Left hindlimb (tissue), 1 donor: ENCODE measurements at regions not wholly inside any gene's neighbourhood (a gene's known extent, or its start where the extent isn't known, plus 50 kb on each side); places are given as distances from the start of the nearest gene placed in this dataset.

Experiments used
- DNase-seq: peaks from one replicate; pipeline ENCODE4 v3.0.0-alpha.2; 2018

DNA sequence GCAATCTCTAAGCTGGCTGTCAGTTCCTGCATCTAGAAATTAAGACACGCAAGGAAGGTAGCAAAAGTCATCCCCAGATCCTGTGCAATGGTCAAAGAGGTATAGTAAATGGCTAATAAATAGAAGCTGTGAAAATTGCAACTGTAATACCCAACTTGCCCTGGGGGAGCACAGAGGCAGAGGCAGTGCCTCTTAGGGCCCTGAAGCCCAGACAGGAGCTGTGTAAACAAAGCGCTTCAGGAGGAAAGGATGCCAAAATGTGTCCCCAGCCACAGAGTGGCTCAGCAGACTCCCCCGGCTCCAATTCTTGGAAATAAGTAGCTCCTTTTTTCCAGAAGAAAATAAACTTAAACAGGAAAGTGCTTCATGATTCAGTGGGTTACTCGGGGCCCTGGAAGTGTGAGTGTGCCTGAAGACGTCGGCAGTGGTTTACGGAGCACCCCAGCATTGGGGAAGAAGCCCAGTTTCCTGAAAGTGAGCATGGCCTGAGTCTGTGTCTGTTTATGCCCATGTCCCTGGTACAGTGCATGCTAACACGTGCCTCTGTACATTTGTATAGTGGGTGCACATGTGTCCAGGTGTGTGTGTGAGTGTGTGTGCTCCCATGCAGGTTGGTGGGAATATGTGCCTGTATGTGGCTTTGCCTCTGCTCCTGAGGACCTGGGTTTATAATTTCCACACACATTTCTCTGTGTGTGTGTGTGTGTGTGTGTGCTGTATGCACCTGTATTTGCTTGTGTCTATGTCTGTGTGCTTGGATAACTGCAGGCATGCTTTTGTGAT, 246.7 kb downstream of the MAFB start:
- no peak for DNase-seq

DNA sequence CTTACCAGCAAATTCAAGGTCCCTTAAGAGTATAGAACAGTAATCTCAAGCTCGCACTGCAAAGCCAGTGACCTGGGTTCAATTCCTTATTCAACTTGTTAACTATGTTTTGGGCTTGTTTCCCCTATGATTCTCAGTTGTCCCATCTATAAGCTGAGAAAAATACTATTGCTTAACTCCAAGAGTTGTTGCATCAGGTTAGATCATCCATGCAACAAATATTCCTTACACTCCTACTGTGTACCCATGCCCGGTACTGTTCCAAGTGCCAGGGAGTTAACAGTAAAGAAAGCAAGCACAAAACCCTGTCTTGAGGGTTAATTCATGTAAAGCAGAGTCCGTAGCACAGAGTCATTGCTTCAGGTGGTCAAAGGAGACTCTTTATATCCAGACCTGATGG, 247.3 kb downstream of the MAFB start:
- DNase-seq, result no peak

DNA sequence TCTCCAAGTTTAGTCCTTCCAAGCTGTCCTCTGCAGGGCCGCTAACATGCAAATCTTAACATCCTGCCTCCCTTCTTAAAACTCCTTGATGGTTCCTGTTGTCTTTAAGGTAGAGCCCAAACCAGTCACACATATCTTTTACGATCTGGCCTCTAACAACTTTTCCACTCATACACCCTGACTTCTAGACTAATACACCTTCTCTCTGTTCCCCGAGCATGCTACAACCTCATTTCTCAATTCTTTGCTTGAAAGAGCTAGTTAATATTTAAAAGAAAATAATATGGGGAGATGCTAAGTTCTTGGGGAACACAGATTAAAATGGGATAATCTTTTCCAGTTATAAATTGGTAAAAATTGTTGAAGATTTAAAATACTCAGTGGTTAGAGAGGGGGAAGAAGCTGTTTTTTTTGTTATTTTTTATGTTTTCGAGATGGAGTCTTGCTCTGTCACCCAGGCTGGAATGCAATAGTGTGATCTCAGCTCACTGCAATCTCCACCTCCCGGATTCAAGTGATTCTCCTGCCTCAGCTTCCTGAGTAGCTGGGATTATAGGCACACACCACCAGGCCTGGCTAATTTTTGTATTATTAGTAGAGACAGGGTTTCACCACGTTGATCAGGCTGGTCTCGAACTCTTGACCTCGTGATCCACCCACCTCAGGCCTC, 250.7 kb downstream of the MAFB start:
- no peak for DNase-seq

DNA sequence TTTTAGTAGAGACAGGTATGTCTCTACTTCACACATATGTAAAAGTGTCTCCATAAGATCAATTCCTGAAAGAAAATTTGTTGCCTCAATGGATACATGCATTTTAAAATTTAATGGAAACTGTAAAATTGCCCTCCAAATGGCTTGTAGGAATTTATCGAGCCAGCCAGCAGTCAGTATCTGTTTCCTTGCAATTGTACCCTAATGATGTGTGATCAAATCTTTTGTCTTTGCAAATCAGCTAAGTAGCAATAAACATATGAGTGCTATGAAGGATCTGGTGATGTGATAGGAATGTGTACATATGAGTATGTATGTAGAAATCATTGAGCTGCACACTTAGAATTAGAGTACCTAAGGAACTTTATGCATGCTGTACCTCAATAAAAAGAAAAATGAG, 253.0 kb downstream of the MAFB start:
- no peak for DNase-seq

DNA sequence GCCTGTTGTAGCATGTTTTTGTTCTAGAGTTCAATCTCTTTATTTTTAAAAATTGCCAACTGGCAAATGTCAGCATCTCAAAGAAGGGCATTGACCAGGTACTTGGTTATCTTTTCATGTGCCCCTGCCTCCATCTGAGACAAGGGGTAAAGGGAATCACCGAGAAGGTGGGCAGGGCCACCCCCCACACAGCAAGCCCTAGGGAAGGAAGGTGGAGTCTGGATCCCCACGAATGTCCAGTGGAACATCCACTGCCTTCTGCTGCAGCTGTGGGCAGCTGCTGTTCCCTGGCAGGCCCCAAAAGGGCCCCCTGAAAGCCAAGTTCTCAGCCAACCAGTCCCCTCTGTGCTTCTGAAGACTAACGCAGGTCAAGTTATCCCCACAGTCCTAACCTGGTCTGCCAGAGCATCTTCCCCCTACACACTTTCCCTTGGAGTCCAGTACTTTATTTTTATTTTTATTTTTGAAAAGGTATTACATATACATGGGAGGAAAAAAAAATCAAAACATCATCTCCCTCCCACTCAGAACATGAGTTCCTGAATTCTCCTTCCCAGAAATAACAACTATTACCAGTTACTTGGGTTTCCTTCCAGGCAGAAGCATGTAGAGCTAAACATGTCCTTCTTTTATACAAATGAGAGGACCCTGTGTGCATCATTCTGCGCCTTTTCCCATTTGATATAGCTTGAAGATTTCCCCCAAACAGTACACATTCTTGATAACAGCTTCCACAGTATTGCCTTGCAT, 253.7 kb downstream of the MAFB start:
- DNase-seq, result no peak

DNA sequence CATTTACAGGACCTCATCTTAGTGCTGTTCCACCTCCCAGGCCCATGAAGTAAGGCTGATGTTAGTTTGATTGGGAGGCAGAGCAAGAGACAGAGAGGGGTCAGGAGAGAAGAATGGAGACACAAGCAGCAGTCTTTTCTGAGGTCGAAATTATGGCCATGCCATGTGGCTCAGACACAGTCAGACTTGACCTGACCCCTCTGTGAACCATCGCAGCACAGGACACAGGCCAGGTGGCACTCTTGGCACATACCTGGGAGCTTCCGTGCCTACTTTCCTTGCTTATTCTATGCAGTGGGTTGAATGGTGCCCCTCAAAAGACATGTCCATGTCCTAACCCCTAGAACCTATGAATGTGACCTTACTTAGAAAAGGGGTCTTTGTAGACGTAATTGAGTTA, 254.9 kb downstream of the MAFB start:
- DNase-seq, result no peak

DNA sequence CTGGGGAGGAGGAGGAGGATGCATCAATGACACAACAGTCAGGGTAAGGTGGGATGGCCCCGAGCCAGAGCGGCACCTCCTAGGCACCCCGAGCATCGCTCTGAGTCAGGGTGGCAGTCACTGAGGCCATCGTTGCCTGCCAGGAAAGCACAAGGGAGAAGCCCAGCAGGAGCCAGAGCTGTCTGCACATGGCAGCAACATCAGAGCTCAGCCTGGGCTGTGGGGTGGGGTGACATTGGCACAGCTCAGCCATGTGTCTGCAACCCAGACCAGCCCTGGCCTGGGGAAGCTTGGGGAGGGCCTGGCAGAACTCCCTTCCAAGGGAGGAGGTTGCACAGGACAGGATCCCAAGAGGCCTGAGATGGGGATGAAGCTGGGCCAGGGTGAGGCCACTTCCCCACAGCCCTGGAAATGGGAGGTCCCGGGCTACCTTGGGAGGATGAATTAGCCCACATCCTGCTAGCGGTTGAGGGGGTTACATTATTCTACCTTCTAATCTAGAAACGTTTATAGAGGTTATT, 255.6 kb downstream of the MAFB start:
- no peak for DNase-seq

DNA sequence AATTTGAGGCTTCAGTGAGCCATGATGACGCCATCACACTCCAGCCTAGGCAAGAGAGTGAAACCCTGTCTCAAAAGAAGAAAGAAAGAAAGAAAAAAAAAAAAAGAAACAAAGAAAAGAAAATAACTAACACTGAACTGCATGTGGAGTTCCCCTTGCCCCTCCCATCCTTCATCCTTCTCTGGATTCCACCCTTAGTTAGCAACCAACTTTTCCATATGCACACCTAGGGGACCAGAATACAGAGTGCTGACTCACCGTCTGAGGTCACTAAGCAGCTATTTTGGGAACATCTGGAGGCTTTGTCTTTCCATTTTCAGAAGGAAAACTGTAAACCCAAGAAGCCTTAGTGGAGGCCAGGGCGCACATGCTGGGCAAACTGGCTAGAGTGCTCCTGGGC, 257.4 kb downstream of the MAFB start:
- DNase-seq, result no peak

DNA sequence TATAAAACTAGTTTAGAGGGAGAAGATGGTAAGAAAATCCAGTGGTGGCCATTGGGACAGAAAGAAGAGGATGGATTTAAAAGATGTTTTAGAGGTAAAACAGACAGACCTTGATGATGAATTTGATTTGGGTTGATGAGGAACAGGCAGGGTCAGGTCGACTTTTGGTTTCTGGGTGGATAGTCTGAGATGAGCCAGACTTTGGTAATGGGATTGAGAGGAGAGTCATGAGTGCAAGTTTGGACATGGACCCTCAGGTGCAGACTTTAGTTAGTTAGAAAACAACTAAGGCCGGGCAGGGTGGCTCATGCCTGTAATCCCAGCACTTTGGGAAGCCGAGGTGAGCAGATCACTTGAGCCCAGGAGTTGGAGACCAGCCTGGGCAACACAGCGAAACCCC, 257.9 kb downstream of the MAFB start:
- no peak for DNase-seq

DNA sequence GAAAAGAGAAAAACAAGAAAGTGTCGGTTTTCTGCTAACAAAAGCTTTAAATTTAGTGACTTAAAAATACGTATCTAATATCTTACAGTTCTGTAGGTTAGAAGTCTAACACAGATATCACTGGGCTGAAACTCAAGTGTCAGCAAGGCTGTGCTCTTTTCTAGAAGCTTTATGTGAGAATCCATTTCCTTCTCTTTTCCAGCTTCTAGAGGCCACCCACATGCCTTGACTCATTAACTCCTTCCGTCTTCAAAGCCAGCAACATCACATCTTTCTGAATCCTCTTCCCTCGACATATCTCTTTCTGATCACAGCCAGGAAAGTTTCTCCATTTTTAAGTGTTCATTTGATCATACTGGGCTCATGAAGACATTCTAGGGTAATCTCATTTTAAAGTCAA, 262.0 kb downstream of the MAFB start:
- DNase-seq, result no peak

DNA sequence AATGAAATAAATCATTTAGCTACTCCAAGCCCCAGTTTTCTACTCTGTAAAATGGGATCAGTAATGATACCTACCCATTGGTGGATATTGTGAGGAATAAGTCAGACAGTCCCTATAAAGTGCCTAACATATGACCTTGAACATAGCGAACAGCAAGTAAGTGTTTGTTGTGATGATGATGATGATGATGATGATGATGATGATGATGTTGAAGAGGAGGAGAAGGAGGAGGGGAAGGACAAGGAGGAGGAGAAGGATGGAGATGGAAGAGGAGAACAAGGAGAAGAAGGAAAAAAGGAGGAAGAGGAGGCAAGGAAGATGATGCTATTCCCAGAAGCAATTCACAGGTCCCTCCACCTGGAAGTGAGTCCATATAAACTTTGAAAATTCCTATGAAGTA, 264.3 kb downstream of the MAFB start:
- DNase-seq, result no peak

DNA sequence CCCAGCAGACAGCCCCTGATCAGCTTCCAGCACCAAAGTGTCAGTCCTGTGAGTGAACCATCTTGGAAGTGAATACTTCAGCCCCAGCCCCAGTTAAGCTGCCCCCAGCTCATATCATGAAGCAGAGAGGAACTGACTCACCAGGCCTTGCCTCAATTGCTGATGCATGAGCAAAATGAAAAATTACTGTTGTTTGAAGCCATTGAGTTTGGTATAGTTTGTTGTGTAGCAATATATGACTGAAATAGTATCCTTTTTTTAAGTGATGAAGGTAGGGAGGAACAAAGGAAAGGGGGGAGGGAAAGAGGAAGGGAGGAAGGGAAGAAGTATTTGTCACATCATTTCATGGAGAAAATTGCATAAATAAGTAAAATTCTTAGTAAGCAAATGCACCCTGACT, 266.4 kb downstream of the MAFB start:
- no peak for DNase-seq

DNA sequence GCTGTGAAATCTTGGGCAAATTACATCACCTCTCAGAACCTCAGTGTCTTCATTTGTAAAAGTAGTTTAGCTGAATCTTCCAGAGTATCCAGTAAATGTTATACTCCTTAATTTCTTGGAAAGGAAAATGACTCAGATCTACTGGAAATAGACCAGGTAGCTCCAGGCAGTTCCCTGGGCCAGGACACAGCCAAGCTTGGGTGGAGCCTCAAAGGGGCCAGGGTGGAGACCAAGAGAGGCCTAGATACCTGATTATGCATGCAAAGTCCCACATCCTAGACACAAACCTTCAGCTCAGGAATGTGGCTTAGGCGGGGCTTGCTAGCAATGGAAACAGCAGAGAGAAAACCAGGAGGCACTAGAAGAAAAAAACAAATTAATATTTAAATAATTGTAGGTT, 272.8 kb downstream of the MAFB start:
- no peak for DNase-seq

DNA sequence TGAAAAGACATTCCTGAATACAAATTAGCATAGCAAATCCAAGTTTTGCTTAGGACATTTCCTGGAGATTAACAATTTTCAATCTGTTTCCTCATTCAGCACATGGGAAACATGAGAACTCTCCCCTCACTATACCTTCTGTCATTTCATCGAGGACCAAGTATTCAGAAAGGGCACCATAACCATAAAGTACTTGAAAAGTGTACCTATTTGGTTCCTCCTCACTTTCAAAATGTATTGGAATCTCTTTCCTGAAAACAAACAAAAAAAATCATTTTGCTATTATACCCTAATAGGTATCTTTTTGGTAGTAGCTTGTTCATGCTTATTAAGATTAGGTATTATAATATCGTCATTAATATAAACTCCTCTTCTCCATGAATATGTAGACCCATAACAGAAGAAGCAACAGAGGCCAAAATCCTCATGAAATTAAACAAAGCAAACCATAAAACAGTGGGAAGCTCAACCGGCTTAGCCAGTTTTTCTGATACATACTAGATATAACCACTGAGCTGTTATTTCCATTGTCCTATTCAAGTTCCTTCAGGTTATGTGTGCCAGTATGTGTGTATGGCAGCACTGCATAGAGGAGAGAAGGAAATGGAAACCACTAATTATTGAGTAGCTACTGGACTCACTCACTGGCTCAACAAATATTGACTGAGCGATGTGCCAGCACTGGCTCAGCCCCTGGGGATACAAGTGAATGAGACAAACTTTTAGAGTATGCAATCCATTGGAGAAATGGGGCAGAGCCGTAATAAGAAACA, 274.0 kb downstream of the MAFB start:
- DNase-seq, result no peak

DNA sequence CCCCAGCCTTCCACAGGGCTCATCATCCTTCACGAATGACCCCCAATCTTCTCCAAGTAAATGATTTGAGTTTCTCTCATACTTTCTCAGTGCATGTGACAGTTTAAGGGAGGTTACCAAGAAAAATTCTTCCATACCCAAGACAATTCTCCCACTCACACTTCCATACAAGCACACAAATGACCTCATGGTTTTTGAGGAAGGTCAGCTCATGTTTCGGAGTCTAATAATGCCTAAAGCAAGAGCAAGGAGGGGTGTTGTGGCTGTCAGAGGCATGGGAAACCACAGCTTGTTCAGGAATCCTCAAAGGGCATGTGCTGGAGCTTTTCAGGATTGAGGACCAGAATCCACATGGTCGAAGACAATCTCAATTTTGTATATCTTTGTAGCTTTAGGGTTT, 279.0 kb downstream of the MAFB start:
- DNase-seq, result no peak

DNA sequence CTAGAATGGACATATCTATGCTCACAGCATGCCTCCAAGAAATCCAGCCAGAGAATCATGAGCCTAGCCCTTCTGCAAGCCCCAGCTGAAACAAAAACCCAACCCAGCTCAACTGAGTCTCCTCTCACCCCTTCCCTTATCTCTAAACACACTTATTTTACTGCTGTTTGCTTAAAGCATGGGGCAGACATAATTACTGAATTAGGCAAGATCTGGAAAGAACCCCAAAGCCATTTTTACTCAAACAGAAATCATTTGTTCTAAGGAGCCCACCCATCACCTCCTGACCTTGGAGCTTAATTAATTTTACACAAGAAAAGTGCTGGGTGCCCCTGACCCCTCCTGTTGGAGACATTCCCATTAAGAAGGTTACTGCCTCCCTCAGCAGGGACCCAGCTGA, 291.6 kb downstream of the MAFB start:
- DNase-seq, result no peak

DNA sequence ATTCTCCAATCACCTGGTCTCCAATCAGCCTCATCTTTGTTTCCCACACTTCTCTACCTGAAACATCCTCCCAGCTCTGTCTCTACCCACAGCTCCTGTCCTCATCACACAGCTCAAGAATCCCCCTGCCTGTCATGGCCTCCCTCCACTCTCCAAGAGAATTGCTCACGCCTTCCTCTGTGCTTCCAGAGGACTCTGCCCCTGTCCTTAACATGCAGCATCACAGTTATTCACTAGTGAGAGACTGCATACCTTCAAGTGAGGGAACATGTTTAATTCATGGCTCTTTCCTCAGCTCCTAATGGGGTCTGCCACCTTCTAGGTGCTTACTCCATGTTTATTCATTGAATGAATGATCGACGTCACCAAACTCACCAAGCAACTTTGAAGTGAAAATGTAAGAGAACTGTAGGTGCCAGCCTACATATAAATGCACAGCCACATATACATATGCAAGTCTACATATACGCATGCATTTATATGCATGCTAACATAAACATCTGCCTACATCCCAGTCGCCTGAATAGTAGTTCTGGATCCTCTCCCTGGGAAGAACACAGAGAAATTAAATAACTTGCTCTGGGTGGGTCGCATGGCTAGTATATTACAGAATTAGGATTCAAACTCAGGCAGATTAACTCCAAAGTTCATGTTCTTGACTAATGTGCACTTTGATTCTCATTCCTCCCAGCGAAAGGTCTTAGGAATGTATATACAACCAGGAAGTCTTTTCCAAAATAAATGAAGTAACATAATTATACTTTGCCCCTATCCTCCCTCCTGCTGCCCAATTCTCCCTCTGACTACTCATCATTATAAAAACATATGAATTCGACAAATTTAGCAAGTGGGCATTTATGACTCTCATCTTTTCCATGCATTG, 295.6 kb downstream of the MAFB start:
- no peak for DNase-seq

DNA sequence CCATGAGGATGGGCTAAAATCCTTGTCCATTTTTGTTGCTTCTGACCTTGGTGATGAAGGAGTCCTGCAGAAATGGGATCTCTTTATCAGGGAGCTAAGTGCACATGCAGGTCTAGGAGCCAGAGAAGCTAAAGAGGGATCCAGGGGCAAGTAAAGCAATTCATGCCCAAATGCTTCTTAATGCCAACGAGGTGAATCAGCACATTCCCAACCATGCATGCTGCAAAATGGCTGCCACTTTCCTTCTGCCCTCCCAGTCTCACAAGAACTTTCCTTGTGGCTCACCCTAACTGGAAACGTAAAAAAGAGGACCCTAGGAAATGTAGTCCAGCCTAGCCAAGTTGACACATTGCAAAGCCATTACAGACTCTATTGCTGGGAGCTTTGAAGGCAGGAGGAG, 298.4 kb downstream of the MAFB start:
- DNase-seq, result no peak

DNA sequence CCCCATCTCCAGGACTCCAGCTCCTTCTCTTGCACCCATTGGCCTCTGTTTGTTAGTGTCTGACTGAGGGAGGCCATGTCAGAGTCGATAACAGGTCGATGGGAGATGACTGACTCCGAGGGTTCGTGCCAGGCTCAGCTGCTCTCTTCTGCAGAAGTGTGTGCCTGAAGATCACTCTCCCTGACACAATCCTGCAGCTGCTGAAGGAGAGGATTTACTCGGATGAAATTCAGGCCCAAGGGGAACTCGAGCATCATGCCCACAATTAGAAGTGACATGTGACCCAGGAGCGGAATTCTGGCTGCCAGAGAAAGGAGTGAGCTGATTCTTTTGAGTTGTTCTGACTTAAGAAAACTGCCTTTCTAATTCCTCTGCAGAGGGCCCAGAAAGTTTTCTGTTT, 318.2 kb downstream of the MAFB start:
- no peak for DNase-seq

DNA sequence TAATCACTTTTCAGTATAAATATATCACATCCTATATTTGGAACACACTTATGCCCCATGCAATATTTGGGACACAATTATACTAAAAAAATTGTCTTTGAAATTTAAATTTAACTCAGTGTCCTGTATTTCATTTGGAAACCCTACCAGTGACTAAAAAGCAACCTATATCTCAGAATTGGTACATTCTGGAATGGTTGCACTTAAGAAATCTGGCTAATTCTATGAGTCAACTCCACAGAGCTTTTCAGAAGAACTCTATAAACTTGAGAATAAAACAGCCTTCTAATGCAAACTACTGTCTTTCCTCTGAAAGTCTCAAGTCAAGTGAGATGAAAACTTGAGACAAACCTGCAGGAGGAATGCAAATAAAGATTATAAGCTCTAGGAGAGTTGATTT, 320.2 kb downstream of the MAFB start:
- DNase-seq, result no peak

DNA sequence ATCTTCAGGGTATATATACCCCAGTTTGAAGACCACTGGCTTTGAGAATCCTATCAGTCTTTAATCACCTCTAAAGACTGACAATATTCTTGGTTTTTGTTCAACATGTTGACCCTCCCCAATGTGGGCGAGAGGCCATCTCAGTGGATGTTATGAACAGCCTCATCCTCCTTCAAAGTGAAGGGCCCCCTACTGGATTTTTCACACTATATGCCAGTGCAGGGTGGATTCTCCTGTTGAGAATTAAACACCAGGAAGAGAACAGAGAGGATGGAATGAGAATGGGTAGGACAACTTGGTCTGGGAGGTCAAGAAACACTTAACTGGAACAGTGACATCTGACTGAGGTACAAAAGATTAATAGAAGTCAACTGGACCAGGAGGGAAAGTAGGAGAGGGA, 327.1 kb downstream of the MAFB start:
- no peak for DNase-seq
